ENCODE measurements at regions not wholly inside any gene's neighbourhood (a gene's known extent, or its start where the extent isn't known, plus 50 kb on each side); places are given as distances from the start of the nearest gene placed in this dataset.

DNA sequence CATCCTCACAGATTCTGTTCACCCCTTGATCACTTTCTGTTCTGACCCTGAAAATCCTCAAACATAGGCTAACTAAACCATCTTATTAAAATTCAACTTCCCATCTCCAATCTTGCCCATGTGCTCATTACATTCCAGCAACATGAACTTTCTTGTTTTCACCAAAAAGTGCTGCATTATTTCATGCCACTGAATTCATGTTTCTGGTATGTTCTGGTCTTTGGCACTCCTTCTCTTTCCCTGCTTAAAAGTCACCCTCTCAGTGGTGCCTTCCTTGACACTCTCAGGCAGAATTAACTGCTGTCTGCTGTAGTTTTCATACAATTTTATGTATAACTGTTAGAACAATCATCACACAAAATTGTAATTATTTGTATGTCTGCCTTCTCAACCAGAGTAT is 247.7 kb upstream of the RBMS1 start:
- no peak for TF ChIP-seq POLR2A (IDR thresholded peaks at IDR 0.05)
- TF ChIP-seq, protein P1, sequence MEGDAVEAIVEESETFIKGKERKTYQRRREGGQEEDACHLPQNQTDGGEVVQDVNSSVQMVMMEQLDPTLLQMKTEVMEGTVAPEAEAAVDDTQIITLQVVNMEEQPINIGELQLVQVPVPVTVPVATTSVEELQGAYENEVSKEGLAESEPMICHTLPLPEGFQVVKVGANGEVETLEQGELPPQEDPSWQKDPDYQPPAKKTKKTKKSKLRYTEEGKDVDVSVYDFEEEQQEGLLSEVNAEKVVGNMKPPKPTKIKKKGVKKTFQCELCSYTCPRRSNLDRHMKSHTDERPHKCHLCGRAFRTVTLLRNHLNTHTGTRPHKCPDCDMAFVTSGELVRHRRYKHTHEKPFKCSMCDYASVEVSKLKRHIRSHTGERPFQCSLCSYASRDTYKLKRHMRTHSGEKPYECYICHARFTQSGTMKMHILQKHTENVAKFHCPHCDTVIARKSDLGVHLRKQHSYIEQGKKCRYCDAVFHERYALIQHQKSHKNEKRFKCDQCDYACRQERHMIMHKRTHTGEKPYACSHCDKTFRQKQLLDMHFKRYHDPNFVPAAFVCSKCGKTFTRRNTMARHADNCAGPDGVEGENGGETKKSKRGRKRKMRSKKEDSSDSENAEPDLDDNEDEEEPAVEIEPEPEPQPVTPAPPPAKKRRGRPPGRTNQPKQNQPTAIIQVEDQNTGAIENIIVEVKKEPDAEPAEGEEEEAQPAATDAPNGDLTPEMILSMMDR (IDR thresholded peaks at IDR 0.05) = no peak
- no peak for TF ChIP-seq EP300 (IDR thresholded peaks at IDR 0.05)
